Activated CD4-positive, alpha-beta T cell treated with anti-CD3 and anti-CD28 coated beads, Interleukin-2, amount 50 U/mL, for 1 hour (primary cell): ENCODE measurements at regions not wholly inside any gene's neighbourhood (a gene's known extent, or its start where the extent isn't known, plus 50 kb on each side); places are given as distances from the start of the nearest gene placed in this dataset.

Source experiments
- DNase-seq: peaks from one replicate; pipeline ENCODE4 v3.0.0-alpha.2; 2020

DNA sequence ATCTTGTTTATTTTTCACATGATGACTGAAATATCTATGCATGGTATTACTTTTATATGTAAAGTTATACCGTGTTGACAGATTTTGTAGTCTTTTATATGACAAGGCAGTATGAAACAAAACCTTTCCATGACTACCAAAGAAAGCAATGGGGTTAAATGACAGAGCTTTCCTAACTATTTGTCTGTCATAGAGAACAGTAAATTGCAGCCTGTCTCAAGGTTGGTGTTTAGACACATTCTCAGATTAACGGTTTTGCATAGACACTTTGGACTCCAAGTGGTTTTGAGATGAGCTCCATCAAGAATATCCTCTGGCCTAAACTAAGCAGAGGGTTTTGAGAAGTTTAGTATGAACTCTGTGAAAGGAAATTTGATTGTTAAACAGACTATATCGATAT is 180.7 kb upstream of the TENM3 start:
- DNase-seq = no peak

DNA sequence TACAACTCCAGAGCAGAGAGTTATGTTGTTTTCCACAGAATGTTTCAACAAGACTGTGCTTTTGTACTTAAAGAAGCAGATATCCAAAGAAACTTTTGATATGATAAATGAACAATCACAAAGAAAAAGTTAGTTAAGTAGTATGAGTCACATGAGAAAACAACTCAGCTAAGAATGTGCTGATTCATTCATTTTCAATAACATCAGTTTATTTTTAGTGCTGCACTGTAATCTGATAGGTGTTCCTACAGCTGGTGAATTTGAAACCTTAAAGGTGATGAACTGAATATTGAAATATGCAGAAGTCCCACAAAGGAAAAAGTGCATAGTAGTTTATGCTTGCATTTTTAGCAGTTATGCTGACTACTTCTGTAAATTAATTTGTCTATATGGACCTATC is 180.3 kb upstream of the TENM3 start:
- DNase-seq = no peak

DNA sequence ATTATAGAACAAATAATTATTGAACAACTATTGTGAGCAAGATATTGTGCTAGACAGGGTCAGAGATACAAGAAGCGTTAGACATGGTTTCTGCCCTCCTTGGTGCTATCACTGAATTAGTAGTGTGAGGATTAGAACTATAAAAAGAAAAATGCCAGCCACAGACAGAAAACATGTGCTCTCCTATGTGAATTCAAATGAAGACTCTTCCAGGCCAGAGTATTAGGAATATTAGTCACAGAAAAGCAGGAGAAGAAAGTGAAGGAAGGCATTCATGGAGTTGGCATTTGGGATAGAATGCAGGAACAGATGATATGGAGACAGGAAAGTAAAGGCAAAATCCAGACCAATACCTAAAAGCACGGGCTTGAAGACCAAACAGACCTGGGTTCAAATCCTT is 179.6 kb upstream of the TENM3 start:
- no peak for DNase-seq

DNA sequence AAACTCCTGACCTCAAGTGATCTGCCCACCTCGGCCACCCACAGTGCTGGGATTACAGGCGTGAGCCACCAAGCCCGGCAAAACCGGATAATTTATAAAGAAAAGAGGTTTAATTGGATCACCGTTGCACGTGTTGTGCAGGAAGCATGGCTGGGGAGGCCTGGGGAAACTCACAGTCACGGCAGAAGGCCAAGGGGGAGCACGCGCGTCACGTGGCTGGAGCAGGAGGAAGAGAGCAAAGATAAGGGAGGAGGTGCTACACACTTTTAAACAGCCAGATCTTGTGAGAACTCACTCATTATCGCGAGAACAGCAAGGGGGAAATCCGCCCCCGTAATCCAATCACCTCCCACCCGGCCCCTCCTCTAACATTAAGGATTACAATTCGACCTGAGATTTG is 177.9 kb upstream of the TENM3 start:
- no peak for DNase-seq

DNA sequence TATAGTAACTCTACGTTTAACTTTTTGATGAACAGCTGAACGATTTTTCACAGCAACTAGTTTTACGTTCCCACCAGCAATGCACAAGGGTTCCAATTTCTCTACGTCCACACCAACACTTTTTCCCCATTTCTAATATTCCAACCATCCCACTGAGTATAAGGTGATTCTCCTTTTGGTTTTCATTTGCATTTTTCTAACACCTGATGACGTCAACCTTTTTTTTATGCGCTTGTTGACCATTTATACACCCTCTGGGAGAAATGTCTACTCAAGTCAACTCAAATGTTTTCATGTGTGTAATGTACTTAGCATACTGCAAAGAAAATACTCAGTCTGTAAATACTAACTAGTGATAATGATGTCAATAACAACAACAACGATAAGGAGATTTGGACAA is 177.2 kb upstream of the TENM3 start:
- DNase-seq = no peak

DNA sequence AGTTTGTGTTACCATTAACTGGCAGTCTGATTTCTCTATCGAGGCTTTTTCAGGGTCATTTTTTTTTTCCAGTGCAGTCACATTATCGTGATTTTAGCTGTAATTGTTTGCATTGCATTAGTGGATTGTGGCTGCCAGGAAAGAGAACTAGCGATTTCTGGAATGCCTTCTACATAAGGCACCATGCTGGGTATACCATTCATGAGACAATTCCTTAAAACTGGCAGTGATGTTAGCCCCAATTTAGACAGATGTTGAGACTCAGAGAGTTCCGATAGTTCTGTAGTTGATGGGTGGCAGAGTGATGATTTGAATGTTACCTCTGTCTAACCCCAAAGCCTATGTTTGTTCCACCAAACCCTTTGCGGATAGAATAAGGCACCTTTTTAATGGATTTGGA is 175.4 kb upstream of the TENM3 start:
- no peak for DNase-seq

DNA sequence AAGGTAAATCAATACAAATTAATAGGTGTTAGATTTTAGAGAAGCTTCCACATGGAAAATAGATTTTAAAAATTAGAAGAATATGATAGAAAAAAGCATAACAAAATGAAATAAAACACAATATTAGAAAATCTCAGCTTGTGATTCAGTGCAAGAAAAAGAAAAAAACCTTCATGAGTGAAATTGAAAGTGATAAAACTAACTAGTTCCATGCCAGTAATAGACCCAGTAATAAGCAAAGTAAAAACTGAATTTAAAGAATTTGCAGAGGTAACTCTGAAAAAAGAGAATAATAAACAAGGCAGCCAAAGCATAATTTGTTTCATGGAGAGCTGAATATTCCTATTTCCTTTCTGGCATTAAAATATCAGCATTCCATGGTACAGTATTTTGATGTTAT is 174.3 kb upstream of the TENM3 start:
- no peak for DNase-seq

DNA sequence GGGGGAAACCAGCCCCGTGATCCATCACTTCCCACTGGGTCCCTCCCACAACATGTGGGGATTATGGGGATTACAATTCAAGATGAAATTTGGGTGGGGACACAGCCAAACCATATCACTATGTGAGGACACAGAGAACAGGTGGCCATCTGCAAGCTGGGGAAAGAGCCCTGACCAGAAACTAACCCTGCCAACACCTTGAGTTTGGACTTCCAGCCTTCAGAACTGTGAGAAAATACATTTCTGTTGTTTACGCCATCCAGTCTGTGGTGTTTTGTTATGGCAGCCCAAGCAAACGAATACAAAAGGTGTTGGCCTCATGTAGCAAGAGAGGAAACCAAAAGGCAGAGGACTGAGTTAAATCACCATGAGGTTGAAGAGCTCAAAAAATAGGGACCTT is 169.9 kb upstream of the TENM3 start:
- DNase-seq = no peak

DNA sequence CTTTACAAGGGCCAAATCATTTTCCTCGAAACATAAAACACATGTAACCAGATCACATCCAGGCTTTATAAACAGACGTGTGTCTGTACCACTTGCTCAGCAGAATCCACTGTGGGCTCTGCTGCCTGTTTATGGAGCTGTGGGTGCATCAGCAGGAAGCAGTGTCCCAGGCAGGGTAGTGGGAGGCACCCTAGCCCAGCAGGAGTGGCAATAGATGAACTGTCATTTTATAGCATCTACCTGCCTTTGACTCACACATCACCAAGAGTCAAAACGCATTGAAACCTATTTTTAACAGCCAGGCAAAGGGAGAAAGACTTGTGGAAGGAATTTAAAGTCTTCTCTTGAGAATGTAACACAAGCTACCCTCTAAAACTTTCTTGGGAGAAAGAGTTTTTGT is 169.1 kb upstream of the TENM3 start:
- DNase-seq = no peak

DNA sequence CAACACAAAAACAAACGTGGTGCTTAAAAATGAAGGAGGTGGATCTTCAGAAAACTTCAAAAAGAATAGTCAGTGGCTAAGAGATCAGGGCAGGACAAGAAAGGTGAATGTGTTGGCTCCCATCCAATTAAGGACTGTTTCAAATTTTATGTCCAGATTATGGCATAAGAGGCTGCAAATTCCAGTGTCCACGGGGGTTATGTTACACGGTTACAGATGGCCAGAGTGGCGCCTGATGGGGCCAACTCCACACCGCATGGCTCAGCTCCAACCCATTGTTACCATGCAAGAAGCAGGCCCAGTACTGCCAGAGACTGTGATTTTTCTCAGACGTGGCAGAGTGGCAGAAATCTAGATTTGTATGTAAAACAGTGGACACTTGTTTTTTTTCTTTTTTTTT is 168.4 kb upstream of the TENM3 start:
- DNase-seq = no peak

DNA sequence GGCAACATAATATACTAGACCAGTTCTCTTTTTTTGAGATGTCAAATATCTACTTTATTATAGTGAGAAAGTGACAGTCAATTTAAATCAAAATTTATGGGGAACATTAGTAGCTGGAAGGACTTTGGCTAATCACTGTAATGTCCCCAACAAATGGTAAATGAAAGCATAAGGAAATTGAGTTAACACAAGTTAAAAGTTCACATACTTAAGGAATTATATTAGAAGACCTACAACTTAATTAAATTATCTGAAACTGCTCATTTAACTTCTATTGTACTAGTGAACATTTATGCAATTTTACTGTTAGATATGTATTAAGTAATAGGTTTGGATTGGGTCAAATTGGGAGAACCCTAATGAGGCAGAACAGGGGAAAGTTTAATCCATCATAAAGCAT is 160.3 kb upstream of the TENM3 start:
- DNase-seq = no peak

DNA sequence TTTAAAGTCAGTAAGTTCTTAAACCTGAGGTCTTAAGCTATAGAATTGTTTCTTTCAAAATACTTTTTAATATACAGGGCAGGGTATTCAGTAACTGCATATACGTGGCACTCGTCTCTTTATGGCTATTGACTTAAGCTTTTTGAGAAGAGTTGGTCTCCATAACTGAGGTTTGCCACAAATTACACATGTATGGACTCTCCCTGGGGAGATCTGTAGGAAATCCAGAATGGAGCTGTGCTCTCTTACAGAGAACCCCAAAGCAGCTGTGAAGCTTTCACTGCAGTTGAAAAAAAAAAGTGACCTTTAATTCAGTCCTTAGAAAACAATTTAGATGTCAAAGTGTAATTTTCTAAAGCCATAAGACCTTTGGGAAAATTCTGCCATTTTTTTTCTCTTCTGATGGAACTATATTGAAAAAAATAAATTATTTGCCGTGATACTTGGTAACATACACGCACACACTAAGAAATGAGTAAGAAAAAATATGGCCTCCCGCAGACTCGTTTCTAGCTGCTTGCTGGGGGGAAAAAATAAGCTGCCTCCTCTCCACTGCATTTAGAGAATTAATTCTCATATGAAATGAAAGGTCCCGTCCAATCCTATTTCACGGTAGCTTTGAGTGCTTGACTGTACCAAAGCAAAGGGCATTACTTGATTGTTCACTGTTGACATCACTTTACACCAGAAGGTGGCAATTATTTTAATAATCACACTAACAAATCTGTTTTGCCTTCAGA is 159.4 kb upstream of the TENM3 start:
- DNase-seq = no peak

DNA sequence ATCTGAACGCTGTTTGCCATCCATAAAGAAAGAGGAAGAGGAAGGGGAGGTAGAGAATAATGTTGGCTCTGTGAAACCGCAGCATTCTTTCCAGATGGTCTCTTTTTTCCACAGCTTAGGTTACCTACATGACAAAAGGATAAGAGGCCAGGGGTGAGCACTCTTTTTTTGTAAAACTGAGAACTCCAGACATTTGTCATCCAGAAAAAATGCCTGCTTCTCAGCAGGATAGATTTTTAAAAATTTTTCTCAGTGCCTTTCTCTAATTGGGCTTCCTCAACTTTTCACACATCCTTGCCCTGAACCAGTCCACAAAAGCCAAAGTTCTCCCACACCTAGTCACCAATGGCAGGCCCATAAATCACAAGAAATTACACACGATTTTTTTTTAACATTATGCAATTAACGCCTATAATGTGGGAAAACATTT is 158.1 kb upstream of the TENM3 start:
- no peak for DNase-seq

DNA sequence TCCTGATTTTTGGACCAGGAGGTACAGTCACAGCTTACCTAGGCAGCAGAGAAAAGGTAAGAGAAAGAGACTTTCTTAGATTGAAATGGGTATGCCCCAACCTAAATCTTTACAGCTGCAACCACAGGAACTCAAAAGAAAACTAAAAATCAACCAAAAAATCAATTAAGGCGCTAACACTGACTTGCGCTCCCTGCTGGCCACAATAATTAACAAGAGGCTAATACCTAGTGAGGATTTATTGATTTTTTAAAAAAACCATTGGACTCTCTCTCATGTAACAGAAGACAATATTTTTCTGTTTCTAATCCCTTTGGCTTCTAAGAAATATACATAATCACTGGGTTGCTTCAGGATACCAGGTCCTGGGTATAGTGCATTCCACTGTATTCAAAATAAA is 153.9 kb upstream of the TENM3 start:
- no peak for DNase-seq

DNA sequence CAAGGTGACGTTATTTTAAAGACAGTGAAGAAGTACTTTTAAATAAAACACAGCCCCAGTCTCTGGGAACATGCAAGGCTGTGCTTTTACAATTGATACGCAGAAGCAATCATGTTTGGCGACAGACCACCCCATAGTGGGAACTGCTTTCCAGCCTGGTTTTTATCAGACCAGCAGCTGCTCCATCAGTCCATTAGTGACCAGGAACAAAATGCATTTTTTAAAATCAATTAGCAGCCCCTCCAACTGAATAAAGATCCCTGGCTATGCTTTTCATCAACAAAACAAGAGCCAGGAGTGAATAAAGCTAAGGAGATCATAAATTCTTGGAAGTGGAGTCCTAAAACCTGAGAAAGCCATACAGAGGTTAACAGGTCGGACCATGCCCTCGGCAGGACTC is 153.0 kb upstream of the TENM3 start:
- no peak for DNase-seq

DNA sequence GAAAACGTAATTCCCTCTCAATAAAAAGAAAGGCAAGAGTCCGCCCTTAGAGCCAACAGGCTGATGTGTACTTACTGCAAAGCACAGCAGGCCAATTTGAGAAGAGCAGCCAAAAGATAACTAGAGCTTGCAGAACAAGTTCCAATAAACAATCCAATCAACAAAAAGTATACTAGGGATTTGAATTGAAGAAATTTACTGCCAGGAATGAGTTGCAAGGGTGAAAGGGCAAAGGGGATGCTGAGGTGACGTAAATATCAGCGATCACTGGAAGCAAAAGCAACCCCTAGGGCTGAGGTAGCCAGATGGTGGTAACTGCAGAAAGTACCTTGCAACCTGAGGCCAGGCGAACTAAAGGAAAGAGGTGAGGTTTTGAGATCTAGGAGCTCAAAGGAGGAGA is 152.1 kb upstream of the TENM3 start:
- DNase-seq = no peak

DNA sequence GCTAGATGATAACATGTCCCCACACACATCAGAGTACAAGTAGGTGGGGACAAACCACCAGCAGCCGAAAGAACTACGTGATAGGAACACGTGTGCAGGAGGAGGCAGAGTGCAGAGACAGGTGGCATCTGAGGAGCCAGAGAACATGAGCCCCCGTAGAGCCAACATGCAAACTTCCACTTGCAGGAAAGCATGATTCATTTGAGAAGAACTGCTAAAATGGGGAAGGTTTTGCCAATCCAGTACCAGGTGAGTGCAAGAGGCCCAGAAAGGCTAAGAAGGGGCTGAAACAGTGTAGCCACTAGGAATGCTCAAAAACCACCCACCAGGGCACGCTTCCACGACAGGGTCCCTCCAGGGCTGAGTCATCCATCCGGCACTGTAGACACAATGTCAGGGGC is 149.8 kb upstream of the TENM3 start:
- no peak for DNase-seq

DNA sequence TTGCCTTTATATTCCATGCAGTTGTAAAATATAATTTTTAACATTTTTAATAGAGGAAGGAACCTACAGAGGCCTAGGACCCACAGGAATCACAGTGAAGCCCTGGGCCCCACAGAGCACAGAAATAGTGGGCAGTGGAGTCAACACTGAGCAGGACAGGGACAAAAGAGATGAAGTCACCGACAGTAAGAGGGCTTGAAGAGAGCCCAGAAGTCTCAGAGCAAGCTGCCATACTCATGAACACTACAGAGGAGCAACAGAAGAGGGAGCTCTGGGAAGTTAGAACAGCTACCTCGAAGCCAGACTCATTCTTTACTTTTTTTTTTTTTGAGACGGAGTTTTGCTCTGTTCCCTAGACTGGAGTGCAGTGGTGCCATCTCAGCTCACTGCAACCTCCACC is 149.3 kb upstream of the TENM3 start:
- DNase-seq = no peak

DNA sequence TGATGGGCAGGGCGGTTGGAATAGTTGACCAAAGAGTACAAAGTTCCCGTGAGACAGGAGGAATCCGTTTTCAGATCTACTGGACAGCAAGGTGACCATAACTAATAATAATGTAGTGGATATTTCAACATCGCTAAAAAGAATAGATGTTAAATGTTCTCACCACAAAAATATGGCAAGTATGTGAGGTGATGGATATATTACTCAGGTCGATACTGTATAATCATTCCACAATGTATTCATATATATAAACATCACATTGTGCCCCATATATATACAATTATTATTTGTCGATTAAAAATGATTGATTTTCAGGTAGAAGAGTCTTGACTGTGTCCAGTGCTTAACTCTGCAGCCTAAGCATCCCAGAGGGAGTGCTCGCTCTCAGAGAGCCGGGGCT is 141.6 kb upstream of the TENM3 start:
- no peak for DNase-seq

DNA sequence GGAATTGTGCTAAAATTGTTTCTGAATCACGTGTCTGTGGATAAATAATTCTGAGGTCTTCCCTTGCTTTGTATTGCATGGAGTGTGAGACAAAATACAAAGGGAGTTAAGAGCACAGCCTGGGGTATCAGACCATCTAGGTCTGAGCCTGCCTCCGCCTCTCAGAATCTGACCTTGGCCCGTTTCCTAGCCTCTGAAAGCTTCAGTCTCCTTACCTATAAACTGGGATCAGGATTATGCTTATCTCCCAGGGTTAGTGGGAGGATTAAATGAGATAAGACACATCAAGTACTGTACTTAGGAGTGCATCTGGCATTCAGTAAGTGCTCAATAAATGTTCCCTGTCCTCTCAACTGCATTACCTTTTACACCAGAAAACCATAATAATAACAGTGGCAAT is 140.6 kb upstream of the TENM3 start:
- no peak for DNase-seq

DNA sequence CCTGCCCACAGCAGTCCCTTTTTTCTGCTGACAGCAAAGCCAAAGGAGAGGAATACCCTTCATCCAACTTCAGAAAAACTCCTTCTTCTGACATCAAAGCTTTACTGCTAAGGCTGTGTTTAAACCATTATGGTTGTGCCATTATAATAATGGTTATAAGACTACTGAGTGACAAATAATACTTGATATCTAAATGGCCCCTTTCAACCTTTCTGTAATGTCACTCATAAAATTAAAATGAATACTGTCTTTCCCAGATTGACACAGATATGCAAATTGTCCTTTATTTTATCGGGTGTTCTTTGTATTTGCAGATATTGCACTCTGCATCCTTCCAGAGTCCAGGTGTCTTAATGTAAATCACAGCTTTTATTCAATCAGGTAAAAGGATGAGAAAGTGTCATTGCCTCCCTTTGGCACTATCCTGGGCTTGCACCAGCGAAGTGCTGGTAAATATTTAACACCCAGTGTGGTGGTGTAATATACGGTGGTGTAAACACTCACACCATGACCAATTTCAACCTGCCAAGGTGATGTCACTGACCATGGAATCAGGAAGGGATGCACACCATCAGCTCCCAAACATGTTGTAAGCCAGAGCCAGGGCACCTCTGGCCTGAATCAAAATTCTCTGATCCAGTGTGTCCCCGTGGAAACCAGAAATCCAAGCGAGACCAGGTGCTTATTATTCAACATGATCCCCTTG is 139.4 kb upstream of the TENM3 start:
- no peak for DNase-seq

DNA sequence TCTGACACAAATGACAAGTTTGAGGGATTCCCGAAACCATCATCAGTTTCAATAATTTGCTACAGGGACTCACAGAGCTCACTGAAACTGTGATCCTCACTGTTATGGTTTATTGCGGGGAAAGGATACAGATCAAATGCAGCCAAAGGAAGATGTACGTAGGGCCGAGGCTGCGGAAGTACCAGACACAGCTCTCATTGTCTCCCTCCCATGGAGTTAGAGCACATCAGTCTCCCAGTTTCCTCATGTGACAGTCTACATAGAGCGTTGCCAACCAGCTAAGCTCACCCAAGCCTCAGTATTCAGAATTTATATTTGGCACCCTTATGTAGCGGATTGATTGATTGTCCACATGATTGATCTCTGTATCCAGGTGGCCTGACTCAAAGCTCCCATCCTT is 137.8 kb upstream of the TENM3 start:
- no peak for DNase-seq

DNA sequence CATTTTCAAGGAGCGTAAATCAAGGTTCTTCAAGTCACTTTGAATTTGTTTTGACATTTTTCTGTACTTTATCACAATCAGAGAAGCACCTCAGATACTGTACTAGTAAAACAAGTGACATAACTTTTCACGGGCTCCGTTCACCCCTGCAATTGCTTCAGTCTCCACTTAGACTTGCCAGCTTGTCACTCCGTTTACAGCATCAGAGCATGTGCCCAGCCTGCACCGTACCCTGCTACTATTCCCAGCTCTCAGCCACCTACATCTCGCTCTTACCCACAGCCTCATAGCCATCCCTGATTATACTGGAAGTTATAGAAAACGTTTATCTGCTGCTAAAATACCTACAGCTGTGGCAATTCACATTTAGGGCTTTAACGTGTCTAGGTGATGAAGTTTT is 135.3 kb upstream of the TENM3 start:
- DNase-seq = no peak

DNA sequence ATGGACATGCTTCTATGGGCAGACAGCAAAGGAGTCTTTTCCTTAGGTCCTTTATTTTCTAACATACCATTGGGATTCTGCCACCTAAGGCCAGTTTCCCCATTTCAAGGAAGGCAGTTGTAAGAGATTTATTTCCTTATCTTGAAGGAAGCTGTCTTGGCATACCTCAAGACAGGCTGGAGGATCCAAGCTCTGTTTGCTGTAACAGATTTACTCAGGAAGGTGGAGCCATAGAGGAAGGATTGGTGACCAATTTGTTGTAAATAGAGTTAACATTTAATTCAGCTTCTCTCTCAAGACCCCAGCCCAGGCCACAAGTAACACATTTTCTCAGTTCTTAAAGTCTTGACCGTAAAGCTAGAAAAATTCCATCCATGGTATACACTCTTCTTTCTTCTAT is 131.6 kb upstream of the TENM3 start:
- DNase-seq = no peak

DNA sequence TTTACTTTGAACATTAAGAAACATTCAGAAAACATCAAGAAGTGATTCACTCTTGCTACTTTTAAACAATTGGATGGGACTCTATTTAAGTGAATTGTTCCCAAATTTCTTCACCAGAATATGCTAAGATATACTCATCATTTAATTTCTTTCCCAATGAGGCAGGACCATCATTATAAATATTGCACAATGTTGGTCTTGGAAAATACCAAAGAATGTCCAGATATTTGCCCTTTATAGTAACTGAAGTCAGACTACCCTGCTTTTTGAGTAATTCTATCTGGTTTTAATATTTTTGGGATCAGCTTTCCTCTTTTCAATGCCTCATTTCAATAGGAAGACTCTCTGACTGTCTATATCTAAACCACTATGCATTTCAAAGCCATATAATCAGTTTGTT is 129.4 kb upstream of the TENM3 start:
- no peak for DNase-seq
